Calu3 (cell line): ENCODE measurements at regions not wholly inside any gene's neighbourhood (a gene's known extent, or its start where the extent isn't known, plus 50 kb on each side); places are given as distances from the start of the nearest gene placed in this dataset.

ENCODE experiments used
- BruUV-seq: library from RNA; stranded (reverse); fragments of 400-500 nt; replicated peaks from 2 replicates; lab custom pipeline; 2021; lab: Mats Ljungman, UMichigan
- CTCF ChIA-PET: fragments of 300-600 bp; sonication (Branson Sonifier 250); formaldehyde crosslinking; loops from one replicate; lab custom pipeline; 2022; ENCODE audit warnings: antibody characterized with exemption; lab: Charles Lee
- DNase-seq: peaks from one replicate; pipeline ENCODE4 v3.0.0; 2022
- H3K27ac Mint-ChIP-seq: one replicate; pipeline ENCODE4 v1.8.0; 2022; ENCODE audit warnings: mixed read lengths; ENCODE audit not compliant: unreplicated experiment
- H3K27me3 Mint-ChIP-seq: one replicate; pipeline ENCODE4 v1.8.0; 2022; ENCODE audit warnings: mixed read lengths; ENCODE audit not compliant: unreplicated experiment
- H3K36me3 Mint-ChIP-seq: one replicate; pipeline ENCODE4 v1.8.0; 2022; ENCODE audit warnings: mild to moderate bottlenecking, moderate library complexity, mixed read lengths; ENCODE audit not compliant: insufficient read depth, unreplicated experiment
- H3K4me1 Mint-ChIP-seq: one replicate; pipeline ENCODE4 v1.8.0; 2022; ENCODE audit warnings: mild to moderate bottlenecking, low read depth, mixed read lengths; ENCODE audit not compliant: unreplicated experiment
- H3K4me3 Mint-ChIP-seq: one replicate; pipeline ENCODE4 v1.8.0; 2022; ENCODE audit warnings: mild to moderate bottlenecking, low read depth, moderate library complexity, mixed read lengths; ENCODE audit not compliant: unreplicated experiment
- H3K9me3 Mint-ChIP-seq: one replicate; pipeline ENCODE4 v1.8.0; 2022; ENCODE audit warnings: low read depth, mixed read lengths; ENCODE audit not compliant: unreplicated experiment
- intact Hi-C: fragments of 100-400 bp; cut with micrococcal nuclease; formaldehyde crosslinking; loops from one replicate; pipeline ENCODE4 v1.10.0; 2022; ENCODE audit not compliant: unreplicated experiment
- TF ChIP-seq, protein P1 (sequence below): fragments of 200-600 bp; IDR thresholded peaks from one replicate; pipeline ENCODE4 v1.8.0; 2022; ENCODE audit warnings: antibody characterized with exemption; ENCODE audit not compliant: unreplicated experiment

DNA sequence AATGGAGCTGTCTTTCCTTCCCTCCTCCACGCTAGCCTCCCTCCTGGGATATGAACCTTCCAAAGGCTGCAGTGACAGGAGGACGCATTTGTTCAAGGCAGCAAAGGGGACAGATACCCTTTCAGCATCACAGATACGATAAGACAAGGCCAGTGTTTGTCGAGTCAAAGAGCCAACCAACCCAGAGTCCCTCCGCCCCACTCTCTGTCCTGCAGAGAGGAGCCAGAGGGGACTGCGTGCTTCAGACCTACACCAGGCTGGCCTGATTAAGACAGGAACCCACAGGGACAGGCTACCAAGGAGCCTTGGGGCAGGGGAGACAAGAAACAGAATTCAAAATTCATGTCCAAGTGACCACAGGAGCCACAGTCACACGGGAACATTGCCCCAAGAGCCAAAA lies 72.6 kb upstream of the CDH5 start:
- Mint-ChIP-seq H3K4me3 (no peak overlapping the region), H3K36me3 (no peaks in the 10 kb centered on the region)
- TF ChIP-seq, protein P1, sequence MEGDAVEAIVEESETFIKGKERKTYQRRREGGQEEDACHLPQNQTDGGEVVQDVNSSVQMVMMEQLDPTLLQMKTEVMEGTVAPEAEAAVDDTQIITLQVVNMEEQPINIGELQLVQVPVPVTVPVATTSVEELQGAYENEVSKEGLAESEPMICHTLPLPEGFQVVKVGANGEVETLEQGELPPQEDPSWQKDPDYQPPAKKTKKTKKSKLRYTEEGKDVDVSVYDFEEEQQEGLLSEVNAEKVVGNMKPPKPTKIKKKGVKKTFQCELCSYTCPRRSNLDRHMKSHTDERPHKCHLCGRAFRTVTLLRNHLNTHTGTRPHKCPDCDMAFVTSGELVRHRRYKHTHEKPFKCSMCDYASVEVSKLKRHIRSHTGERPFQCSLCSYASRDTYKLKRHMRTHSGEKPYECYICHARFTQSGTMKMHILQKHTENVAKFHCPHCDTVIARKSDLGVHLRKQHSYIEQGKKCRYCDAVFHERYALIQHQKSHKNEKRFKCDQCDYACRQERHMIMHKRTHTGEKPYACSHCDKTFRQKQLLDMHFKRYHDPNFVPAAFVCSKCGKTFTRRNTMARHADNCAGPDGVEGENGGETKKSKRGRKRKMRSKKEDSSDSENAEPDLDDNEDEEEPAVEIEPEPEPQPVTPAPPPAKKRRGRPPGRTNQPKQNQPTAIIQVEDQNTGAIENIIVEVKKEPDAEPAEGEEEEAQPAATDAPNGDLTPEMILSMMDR, result no peak

DNA sequence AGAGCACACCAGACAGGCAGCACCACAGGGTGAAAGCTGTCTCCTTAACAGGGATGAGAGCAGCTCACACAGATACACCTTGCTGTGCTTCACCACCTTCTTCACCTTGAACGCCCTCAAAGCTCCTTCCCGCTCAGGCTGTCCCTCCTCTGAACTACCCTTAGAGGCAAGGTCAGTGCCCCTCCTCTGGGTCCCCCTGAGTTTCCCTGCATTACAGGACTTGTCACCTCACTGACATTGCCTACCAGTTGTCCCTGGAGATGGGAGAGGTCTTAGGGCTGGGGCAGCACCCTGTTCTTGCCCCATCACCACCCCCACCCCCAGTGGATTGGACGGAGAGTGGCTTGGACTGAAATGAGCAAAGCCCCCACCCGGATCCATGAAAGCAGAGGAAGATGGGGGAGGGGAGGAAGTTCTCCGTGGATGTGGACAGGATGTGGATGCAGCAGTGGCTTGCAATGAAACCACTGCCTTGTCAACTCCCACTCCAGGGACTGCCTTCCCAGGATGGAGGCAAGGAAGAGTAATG lies 73.2 kb upstream of the CDH5 start:
- no TSS peak for BruUV-seq
- CTCF ChIA-PET, result no interaction called here

More for the DNA sequence above, 72.6 kb upstream of the CDH5 start:
- intact Hi-C loops, result no loop called here
- BruUV-seq, result no TSS peak
- CTCF ChIA-PET, result no interaction called here
- DNase-seq, result no peak
- no peak overlapping the region for H3K27ac Mint-ChIP-seq
- peaks cover 50% of the 10 kb centered on the region for H3K27me3 Mint-ChIP-seq
- H3K9me3 Mint-ChIP-seq, result no peaks in the 10 kb centered on the region
- H3K4me1 Mint-ChIP-seq, result no peaks in the 10 kb centered on the region

DNA sequence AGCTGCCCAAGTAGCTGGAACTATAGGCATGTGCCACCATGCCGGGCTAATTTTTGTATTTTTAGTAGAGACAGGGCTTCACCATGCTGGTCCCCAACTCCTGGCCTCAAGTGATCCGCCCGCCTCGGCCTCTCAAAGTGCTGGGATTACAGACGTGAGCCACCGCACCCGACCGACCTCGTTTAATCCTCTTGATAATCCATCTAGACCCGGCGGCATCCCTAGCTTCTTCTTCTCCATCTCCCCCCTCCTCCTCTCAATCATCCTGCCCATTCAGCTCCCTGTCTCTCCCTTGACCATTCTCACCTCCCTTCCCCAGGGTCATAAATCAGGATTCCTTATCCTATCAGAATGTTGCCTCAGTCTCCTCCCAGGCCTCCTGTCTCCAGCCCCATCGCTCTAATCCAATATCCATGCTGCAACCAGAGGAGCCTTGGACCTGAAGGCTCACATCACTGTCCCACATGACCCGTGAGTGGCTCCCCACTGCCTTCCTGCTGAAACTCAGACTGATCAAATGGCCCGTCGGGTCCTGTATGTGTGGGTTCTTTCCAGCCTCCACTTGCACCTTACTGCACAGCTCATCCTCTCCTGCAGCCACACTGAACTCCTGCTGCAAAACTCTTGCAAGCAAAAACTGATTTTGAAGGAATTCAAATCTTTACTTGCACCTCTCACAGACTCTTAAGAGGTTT lies 74.1 kb upstream of the CDH5 start:
- Mint-ChIP-seq H3K4me1 (peaks cover 6% of the 10 kb centered on the region), H3K9me3 (no peaks in the 10 kb centered on the region), H3K27me3 (peaks cover 50% of the 10 kb centered on the region), H3K27ac (no peak overlapping the region), H3K4me3 (no peak overlapping the region), H3K36me3 (no peaks in the 10 kb centered on the region)
- no peak for DNase-seq
- intact Hi-C loops, result no loop called here
- no TSS peak for BruUV-seq
- CTCF ChIA-PET, result interaction anchor here (0.7 kb wide), 1 partner anchor 52 kb away, joined by 3 read pairs; no protein-coding TSS in a partner anchor
- TF ChIP-seq, protein P1, result no peak

More for the DNA sequence above, 73.2 kb upstream of the CDH5 start:
- H3K4me3 Mint-ChIP-seq, result no peak overlapping the region
- no peak for DNase-seq
- intact Hi-C loops, result no loop called here
- TF ChIP-seq, protein P1, result no peak
- no peak overlapping the region for H3K27ac Mint-ChIP-seq
- no peaks in the 10 kb centered on the region for H3K4me1 Mint-ChIP-seq
- H3K27me3 Mint-ChIP-seq, result peaks cover 50% of the 10 kb centered on the region
- no peaks in the 10 kb centered on the region for H3K36me3 Mint-ChIP-seq
- no peaks in the 10 kb centered on the region for H3K9me3 Mint-ChIP-seq

DNA sequence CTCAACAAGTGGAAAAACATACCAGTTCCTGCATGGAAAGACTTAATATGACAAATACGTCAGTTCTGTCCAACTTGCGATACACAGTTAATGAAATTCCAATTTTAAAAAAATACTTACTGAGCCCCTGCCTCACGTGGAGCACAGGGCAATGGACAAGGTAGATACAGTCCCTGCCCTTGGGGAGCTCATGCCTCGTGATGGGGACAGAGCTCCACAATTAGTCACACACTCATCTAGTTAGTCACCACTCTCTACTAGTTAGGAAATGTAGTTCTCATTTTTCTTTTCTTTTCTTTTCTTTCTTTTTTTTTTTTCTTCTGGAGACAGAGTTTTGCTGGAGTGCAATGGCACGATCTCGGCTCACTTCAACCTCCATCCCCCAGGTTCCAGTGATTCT lies 74.7 kb upstream of the CDH5 start:
- Mint-ChIP-seq H3K4me3 (no peak overlapping the region), H3K36me3 (no peaks in the 10 kb centered on the region), H3K27me3 (peaks cover 50% of the 10 kb centered on the region), H3K27ac (no peak overlapping the region), H3K4me1 (peaks cover 6% of the 10 kb centered on the region), H3K9me3 (no peaks in the 10 kb centered on the region)
- TF ChIP-seq, protein P1, result no peak
- DNase-seq, result no peak
- intact Hi-C loops, result no loop called here
- no TSS peak for BruUV-seq
- CTCF ChIA-PET, result interaction anchor here (0.7 kb wide), 1 partner anchor 52 kb away, joined by 3 read pairs; no protein-coding TSS in a partner anchor
